Duodenal mucosa (tissue), 2 donors: ENCODE measurements at regions not wholly inside any gene's neighbourhood (a gene's known extent, or its start where the extent isn't known, plus 50 kb on each side); places are given as distances from the start of the nearest gene placed in this dataset.

Experiments
- H3K27ac ChIP-seq: one replicate; pipeline ENCODE4 v1.7.0; 2013; ENCODE audit warnings: low read depth, low read length
- H3K27me3 ChIP-seq, 2 donors: one replicate each; pipeline ENCODE4 v1.7.0; 2013; ENCODE audit warnings: low read length in 2 of 2, control low read depth in 1 of 2; ENCODE audit not compliant: insufficient read depth in 2 of 2, control insufficient read depth in 1 of 2
- H3K36me3 ChIP-seq, 2 donors: one replicate each; pipeline ENCODE4 v1.7.0; 2013; ENCODE audit warnings: low read length in 2 of 2, control low read depth in 1 of 2; ENCODE audit not compliant: insufficient read depth in 2 of 2, control insufficient read depth in 1 of 2
- H3K4me1 ChIP-seq, 2 donors: one replicate each; pipeline ENCODE4 v1.7.0; 2013; ENCODE audit warnings: low read length in 2 of 2, control low read depth in 1 of 2; ENCODE audit not compliant: insufficient read depth in 2 of 2, control insufficient read depth in 1 of 2
- H3K4me3 ChIP-seq, 2 donors: one replicate each; pipeline ENCODE4 v1.7.0; 2013; ENCODE audit warnings: low read length in 2 of 2, low read depth in 1 of 2
- H3K9ac ChIP-seq, 2 donors: one replicate each; pipeline ENCODE4 v1.7.0; 2013; ENCODE audit warnings: low read length in 2 of 2, low read depth in 1 of 2
- H3K9me3 ChIP-seq, 2 donors: one replicate each; pipeline ENCODE4 v1.7.0; 2013; ENCODE audit warnings: low read length in 2 of 2, control low read depth in 1 of 2; ENCODE audit not compliant: control insufficient read depth in 1 of 2

- no peak overlapping the region for H3K27ac ChIP-seq
- no peaks in the 10 kb centered on the region for H3K36me3 ChIP-seq
- H3K9ac ChIP-seq, result no peak overlapping the region
- peaks cover 2 to 13% of the 10 kb centered on the region in 2 donors for H3K9me3 ChIP-seq
- no peaks in the 10 kb centered on the region for H3K4me1 ChIP-seq
- H3K4me3 ChIP-seq, result no peak overlapping the region
- H3K27me3 ChIP-seq, result no peaks in the 10 kb centered on the region
These were observed 567.7 kb upstream of the ZWINT start for GRCh38 chr10:56928714-56929113.

GRCh38 chr10:56927701-56928100 is 566.6 kb upstream of the ZWINT start:
- Histone ChIP-seq H3K36me3 (no peaks in the 10 kb centered on the region), H3K4me3 (no peak overlapping the region), H3K4me1 (no peaks in the 10 kb centered on the region), H3K9me3 (peaks cover 2 to 14% of the 10 kb centered on the region in 2 donors), H3K9ac (no peak overlapping the region), H3K27ac (no peak overlapping the region), H3K27me3 (no peaks in the 10 kb centered on the region)

- Histone ChIP-seq H3K36me3 (no peaks in the 10 kb centered on the region), H3K4me3 (no peak overlapping the region), H3K27ac (no peak overlapping the region), H3K9me3 (peaks cover 6 to 10% of the 10 kb centered on the region in 2 donors), H3K27me3 (no peaks in the 10 kb centered on the region), H3K4me1 (no peaks in the 10 kb centered on the region), H3K9ac (no peak overlapping the region)
These were observed 559.7 kb upstream of the ZWINT start for GRCh38 chr10:56920601-56921261.

- no peaks in the 10 kb centered on the region for H3K36me3 ChIP-seq
- no peak overlapping the region for H3K4me3 ChIP-seq
- no peaks in the 10 kb centered on the region for H3K4me1 ChIP-seq
- H3K9ac ChIP-seq, result no peak overlapping the region
- H3K27ac ChIP-seq, result no peak overlapping the region
- H3K27me3 ChIP-seq, result no peaks in the 10 kb centered on the region
- peaks cover 0 to 3% of the 10 kb centered on the region in 2 donors for H3K9me3 ChIP-seq
These were observed 551.0 kb upstream of the ZWINT start for GRCh38 chr10:56912043-56912442.

GRCh38 chr10:56905051-56905450 is 544.0 kb upstream of the ZWINT start:
- no peaks in the 10 kb centered on the region for H3K4me1 ChIP-seq
- H3K27ac ChIP-seq, result no peak overlapping the region
- H3K4me3 ChIP-seq, result no peak overlapping the region
- H3K9me3 ChIP-seq, result peaks cover 0 to 5% of the 10 kb centered on the region in 2 donors
- no peaks in the 10 kb centered on the region for H3K27me3 ChIP-seq
- H3K36me3 ChIP-seq, result no peaks in the 10 kb centered on the region
- H3K9ac ChIP-seq, result no peak overlapping the region

GRCh38 chr10:56902554-56902953 is 541.5 kb upstream of the ZWINT start:
- H3K4me1 ChIP-seq, result no peaks in the 10 kb centered on the region
- H3K9ac ChIP-seq, result no peak overlapping the region
- H3K4me3 ChIP-seq, result no peak overlapping the region
- H3K9me3 ChIP-seq, result peaks cover 0 to 5% of the 10 kb centered on the region in 2 donors
- H3K27me3 ChIP-seq, result no peaks in the 10 kb centered on the region
- no peaks in the 10 kb centered on the region for H3K36me3 ChIP-seq
- H3K27ac ChIP-seq, result no peak overlapping the region

GRCh38 chr10:56895306-56895705 is 534.2 kb upstream of the ZWINT start:
- Histone ChIP-seq H3K4me3 (no peak overlapping the region), H3K27ac (no peak overlapping the region), H3K27me3 (no peaks in the 10 kb centered on the region), H3K9ac (no peak overlapping the region), H3K36me3 (no peaks in the 10 kb centered on the region), H3K9me3 (peaks cover 0 to 9% of the 10 kb centered on the region in 2 donors), H3K4me1 (no peaks in the 10 kb centered on the region)

GRCh38 chr10:56881218-56881617 is 520.2 kb upstream of the ZWINT start:
- Histone ChIP-seq H3K36me3 (no peaks in the 10 kb centered on the region), H3K27me3 (no peaks in the 10 kb centered on the region), H3K9me3 (peaks cover 2 to 4% of the 10 kb centered on the region in 2 donors), H3K9ac (no peak overlapping the region), H3K27ac (no peak overlapping the region), H3K4me3 (no peak overlapping the region), H3K4me1 (no peaks in the 10 kb centered on the region)

- no peak overlapping the region for H3K9ac ChIP-seq
- H3K27me3 ChIP-seq, result no peaks in the 10 kb centered on the region
- no peaks in the 10 kb centered on the region for H3K36me3 ChIP-seq
- H3K4me3 ChIP-seq, result no peak overlapping the region
- H3K9me3 ChIP-seq, result peaks cover 2 to 4% of the 10 kb centered on the region in 2 donors
- H3K27ac ChIP-seq, result no peak overlapping the region
- no peaks in the 10 kb centered on the region for H3K4me1 ChIP-seq
These were observed 519.5 kb upstream of the ZWINT start for GRCh38 chr10:56880606-56881005.

- Histone ChIP-seq H3K9ac (no peak overlapping the region), H3K9me3 (peaks cover 6 to 12% of the 10 kb centered on the region in 2 donors), H3K4me3 (no peak overlapping the region), H3K27ac (no peak overlapping the region), H3K36me3 (no peaks in the 10 kb centered on the region), H3K27me3 (no peaks in the 10 kb centered on the region), H3K4me1 (no peaks in the 10 kb centered on the region)
These were observed 513.9 kb upstream of the ZWINT start for GRCh38 chr10:56874950-56875349.
